NCI-H510A treated with DMSO at 0.1 percent for 48 hours (cell line): ENCODE measurements at regions not wholly inside any gene's neighbourhood (a gene's known extent, or its start where the extent isn't known, plus 50 kb on each side); places are given as distances from the start of the nearest gene placed in this dataset.
"Not testable (repeated sequence)": the region's sequence is repeated elsewhere in the genome, so short reads cannot be mapped to it uniquely, and the experiment has no call there.

ENCODE experiments used
- DNase-seq: peaks from one replicate; lab custom pipeline; 2025; lab: John Stamatoyannopoulos, UW

- DNase-seq: not testable (repeated sequence)
Measured at GRCh38 chr22:22756551-22757201, 112.3 kb downstream of the GGTLC2 start.

GRCh38 chr22:22758101-22758807 lies 113.8 kb downstream of the GGTLC2 start:
- not testable (repeated sequence) for DNase-seq

GRCh38 chr22:22759371-22759770 lies 115.0 kb downstream of the GGTLC2 start:
- no peak for DNase-seq

GRCh38 chr22:22759889-22760546 lies 115.6 kb downstream of the GGTLC2 start:
- no peak for DNase-seq

- no peak for DNase-seq
Measured at GRCh38 chr22:22761606-22761962, 117.2 kb downstream of the GGTLC2 start.

- no peak for DNase-seq
Measured at GRCh38 chr22:22761963-22762772, 117.8 kb downstream of the GGTLC2 start.

GRCh38 chr22:22763512-22763911 lies 119.1 kb downstream of the GGTLC2 start:
- no peak for DNase-seq

- no peak for DNase-seq
Measured at GRCh38 chr22:22764085-22764484, 119.7 kb downstream of the GGTLC2 start.

- DNase-seq: no peak
Measured at GRCh38 chr22:22767876-22768602, 119.6 kb upstream of the IGLL5 start.

GRCh38 chr22:22768885-22769284 lies 118.7 kb upstream of the IGLL5 start:
- no peak for DNase-seq

- no peak for DNase-seq
Measured at GRCh38 chr22:22769434-22770279, 118.0 kb upstream of the IGLL5 start.

GRCh38 chr22:22770280-22770871 lies 117.2 kb upstream of the IGLL5 start:
- DNase-seq: peak; percentile 43

- no peak for DNase-seq
Measured at GRCh38 chr22:22770881-22771280, 116.7 kb upstream of the IGLL5 start.

- DNase-seq: no peak
Measured at GRCh38 chr22:22771696-22772377, 115.8 kb upstream of the IGLL5 start.

GRCh38 chr22:22772396-22772795 lies 115.2 kb upstream of the IGLL5 start:
- DNase-seq: no peak

GRCh38 chr22:22772883-22773282 lies 114.7 kb upstream of the IGLL5 start:
- no peak for DNase-seq

GRCh38 chr22:22773427-22773826 lies 114.2 kb upstream of the IGLL5 start:
- DNase-seq: no peak

- no peak for DNase-seq
Measured at GRCh38 chr22:22773979-22774604, 113.5 kb upstream of the IGLL5 start.

- DNase-seq: not testable (repeated sequence)
Measured at GRCh38 chr22:22774762-22775161, 112.9 kb upstream of the IGLL5 start.
